ENCODE measurements at regions not wholly inside any gene's neighbourhood (a gene's known extent, or its start where the extent isn't known, plus 50 kb on each side); places are given as distances from the start of the nearest gene placed in this dataset.

GRCh38 chr16:80189476-80190175, 351.2 kb upstream of the DYNLRB2 start:
- no peak for DNase-seq (ENCODE audit: low read depth, low spot score)

GRCh38 chr16:80176114-80176513, 364.7 kb upstream of the DYNLRB2 start:
- DNase-seq (ENCODE audit: low read depth, low spot score): no peak

- no peak for DNase-seq (ENCODE audit: low read depth, low spot score)
Measured at GRCh38 chr16:80175011-80175410, 365.8 kb upstream of the DYNLRB2 start.

GRCh38 chr16:80174416-80174815, 366.4 kb upstream of the DYNLRB2 start:
- DNase-seq (ENCODE audit: low read depth, low spot score): no peak

- DNase-seq (ENCODE audit: low read depth, low spot score): no peak
Measured at GRCh38 chr16:80171746-80172145, 369.0 kb upstream of the DYNLRB2 start.

- DNase-seq (ENCODE audit: low read depth, low spot score): no peak
Measured at GRCh38 chr16:80171199-80171598, 369.6 kb upstream of the DYNLRB2 start.

- DNase-seq (ENCODE audit: low read depth, low spot score): no peak
Measured at GRCh38 chr16:80167657-80168390, 373.0 kb upstream of the DYNLRB2 start.

- DNase-seq (ENCODE audit: low read depth, low spot score): no peak
Measured at GRCh38 chr16:80166082-80166481, 374.7 kb upstream of the DYNLRB2 start.

- no peak for DNase-seq (ENCODE audit: low read depth, low spot score)
Measured at GRCh38 chr16:80164966-80165550, 375.7 kb upstream of the DYNLRB2 start.

GRCh38 chr16:80163339-80163738, 377.5 kb upstream of the DYNLRB2 start:
- DNase-seq (ENCODE audit: low read depth, low spot score): no peak

GRCh38 chr16:80161799-80162739, 378.7 kb upstream of the DYNLRB2 start:
- no peak for DNase-seq (ENCODE audit: low read depth, low spot score)

- DNase-seq (ENCODE audit: low read depth, low spot score): no peak
Measured at GRCh38 chr16:80158766-80159165, 382.0 kb upstream of the DYNLRB2 start.

- no peak for DNase-seq (ENCODE audit: low read depth, low spot score)
Measured at GRCh38 chr16:80151722-80152111, 389.1 kb upstream of the DYNLRB2 start.

GRCh38 chr16:80150978-80151721, 389.6 kb upstream of the DYNLRB2 start:
- no peak for DNase-seq (ENCODE audit: low read depth, low spot score)

GRCh38 chr16:80148826-80149225, 392.0 kb upstream of the DYNLRB2 start:
- no peak for DNase-seq (ENCODE audit: low read depth, low spot score)

- no peak for DNase-seq (ENCODE audit: low read depth, low spot score)
Measured at GRCh38 chr16:80147026-80147655, 393.7 kb upstream of the DYNLRB2 start.

GRCh38 chr16:80144191-80144590, 396.6 kb upstream of the DYNLRB2 start:
- no peak for DNase-seq (ENCODE audit: low read depth, low spot score)

- no peak for DNase-seq (ENCODE audit: low read depth, low spot score)
Measured at GRCh38 chr16:80142940-80143339, 397.9 kb upstream of the DYNLRB2 start.

- no peak for DNase-seq (ENCODE audit: low read depth, low spot score)
Measured at GRCh38 chr16:80142281-80142680, 398.5 kb upstream of the DYNLRB2 start.

GRCh38 chr16:80129791-80130190, 411.0 kb upstream of the DYNLRB2 start:
- DNase-seq (ENCODE audit: low read depth, low spot score): no peak

GRCh38 chr16:80125677-80126076, 415.1 kb upstream of the DYNLRB2 start:
- DNase-seq (ENCODE audit: low read depth, low spot score): no peak
